Large intestine (tissue), 3 donors: ENCODE measurements at regions not wholly inside any gene's neighbourhood (a gene's known extent, or its start where the extent isn't known, plus 50 kb on each side); places are given as distances from the start of the nearest gene placed in this dataset.

Experiments used
- DNase-seq, 2 donors: peaks; one replicate each; pipeline versions ENCODE4 v3.0.0 to v3.0.0-alpha.2; 2013
- H3K27ac ChIP-seq: one replicate; pipeline ENCODE4 v1.5.1; 2013; ENCODE audit warnings: low read length
- H3K27me3 ChIP-seq: 2 replicates; pipeline ENCODE4 v1.6.1; 2013; ENCODE audit warnings: low read length; ENCODE audit not compliant: control insufficient read depth, insufficient read depth
- H3K36me3 ChIP-seq: 2 replicates; pipeline ENCODE4 v1.6.1; 2013; ENCODE audit warnings: low read length; ENCODE audit not compliant: control insufficient read depth, insufficient read depth
- H3K4me1 ChIP-seq: one replicate; pipeline ENCODE4 v1.6.1; 2013; ENCODE audit warnings: low read length; ENCODE audit not compliant: control insufficient read depth, insufficient read depth
- H3K4me3 ChIP-seq: one replicate; pipeline ENCODE4 v1.5.1; 2013; ENCODE audit warnings: low read length
- H3K9me3 ChIP-seq: one replicate; pipeline ENCODE4 v1.6.1; 2013; ENCODE audit warnings: mild to moderate bottlenecking, low read depth, low read length, moderate library complexity; ENCODE audit not compliant: control insufficient read depth
- WGBS: methylation state at CpG from one replicate; pipeline ENCODE4 v1.1.5; 2013; ENCODE audit warnings: low lambda C conversion rate; ENCODE audit not compliant: insufficient coverage; 5-methylcytosine and 5-hydroxymethylcytosine counted together

DNA sequence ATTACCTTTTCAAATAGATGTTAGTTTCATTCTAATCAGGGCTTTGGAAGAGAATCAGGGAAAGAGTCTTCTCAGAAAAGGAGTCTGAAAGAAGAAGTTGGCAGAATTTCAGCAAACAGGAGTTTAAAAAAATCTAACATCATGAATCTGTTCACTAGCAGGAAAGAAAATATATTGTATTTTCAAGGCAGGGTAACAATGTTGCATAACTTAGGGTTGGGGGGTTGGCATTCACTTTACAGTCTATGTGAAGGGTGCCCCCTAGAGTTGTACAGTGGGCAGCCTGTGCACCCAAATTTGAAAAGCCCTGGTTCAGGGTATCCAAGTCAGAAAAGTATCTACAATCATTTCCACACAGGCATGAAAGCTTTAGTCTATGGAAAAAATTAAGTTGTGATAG lies 348.4 kb upstream of the SLC30A5 start:
- H3K36me3 ChIP-seq: no peaks in the 10 kb centered on the region
- no peak overlapping the region for H3K27ac ChIP-seq
- no peaks in the 10 kb centered on the region for H3K4me1 ChIP-seq
- H3K9me3 ChIP-seq: no peaks in the 10 kb centered on the region
- H3K27me3 ChIP-seq: no peaks in the 10 kb centered on the region
- H3K4me3 ChIP-seq: no peak overlapping the region
- no peak for DNase-seq

- no peak overlapping the region for H3K4me3 ChIP-seq
- DNase-seq: no peak
- WGBS: 50% methylated on average over 2 of the region's 4 CpGs
- no peaks in the 10 kb centered on the region for H3K4me1 ChIP-seq
- H3K27ac ChIP-seq: no peak overlapping the region
- H3K9me3 ChIP-seq: no peaks in the 10 kb centered on the region
- no peaks in the 10 kb centered on the region for H3K27me3 ChIP-seq
- H3K36me3 ChIP-seq: no peaks in the 10 kb centered on the region
Measured at GRCh38 chr5:68746220-68746619, 347.6 kb upstream of the SLC30A5 start.

- 100% methylated on average over 3 of the region's 14 CpGs for WGBS
- H3K27ac ChIP-seq: no peak overlapping the region
- H3K9me3 ChIP-seq: no peaks in the 10 kb centered on the region
- DNase-seq: no peak
- H3K36me3 ChIP-seq: no peaks in the 10 kb centered on the region
- H3K4me1 ChIP-seq: no peaks in the 10 kb centered on the region
- H3K4me3 ChIP-seq: no peak overlapping the region
- no peaks in the 10 kb centered on the region for H3K27me3 ChIP-seq
Measured at GRCh38 chr5:68746643-68747420, 347.0 kb upstream of the SLC30A5 start.

DNA sequence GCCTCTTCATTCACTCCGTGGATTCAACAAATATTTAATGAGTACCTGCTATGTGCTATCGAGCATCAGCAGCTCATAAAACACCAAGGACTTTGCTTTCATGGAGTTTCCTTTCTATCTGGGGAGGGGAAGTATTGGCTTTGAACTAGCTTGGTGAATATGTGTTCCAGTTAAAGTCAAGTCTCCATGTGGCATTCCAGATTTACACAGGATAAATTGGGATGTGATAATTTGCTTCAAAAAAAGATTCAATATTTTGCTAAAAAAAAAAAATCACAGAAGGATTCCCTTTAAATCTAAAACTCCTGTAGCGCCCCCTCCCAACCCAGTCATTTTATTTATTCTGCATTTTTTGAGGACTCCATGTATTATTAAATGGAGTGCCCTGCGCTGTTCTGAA lies 346.3 kb upstream of the SLC30A5 start:
- no peaks in the 10 kb centered on the region for H3K9me3 ChIP-seq
- H3K36me3 ChIP-seq: no peaks in the 10 kb centered on the region
- 100% methylated on average over 2 of the region's 4 CpGs for WGBS
- no peaks in the 10 kb centered on the region for H3K4me1 ChIP-seq
- no peak for DNase-seq
- H3K27ac ChIP-seq: no peak overlapping the region
- no peaks in the 10 kb centered on the region for H3K27me3 ChIP-seq
- H3K4me3 ChIP-seq: no peak overlapping the region

GRCh38 chr5:68748101-68748500 lies 345.7 kb upstream of the SLC30A5 start:
- Histone ChIP-seq H3K4me3 (no peak overlapping the region), H3K9me3 (no peaks in the 10 kb centered on the region), H3K4me1 (no peaks in the 10 kb centered on the region), H3K36me3 (no peaks in the 10 kb centered on the region), H3K27ac (no peak overlapping the region), H3K27me3 (no peaks in the 10 kb centered on the region)
- WGBS: 100% methylated on average over 1 of the region's 3 CpGs
- no peak for DNase-seq

- Histone ChIP-seq H3K36me3 (no peaks in the 10 kb centered on the region), H3K4me3 (no peak overlapping the region), H3K4me1 (no peaks in the 10 kb centered on the region), H3K27me3 (no peaks in the 10 kb centered on the region), H3K27ac (no peak overlapping the region), H3K9me3 (no peaks in the 10 kb centered on the region)
- no peak for DNase-seq
- no CpG with 5 or more reads among the region's 2 CpGs for WGBS
Measured at GRCh38 chr5:68749077-68749476, 344.7 kb upstream of the SLC30A5 start.

DNA sequence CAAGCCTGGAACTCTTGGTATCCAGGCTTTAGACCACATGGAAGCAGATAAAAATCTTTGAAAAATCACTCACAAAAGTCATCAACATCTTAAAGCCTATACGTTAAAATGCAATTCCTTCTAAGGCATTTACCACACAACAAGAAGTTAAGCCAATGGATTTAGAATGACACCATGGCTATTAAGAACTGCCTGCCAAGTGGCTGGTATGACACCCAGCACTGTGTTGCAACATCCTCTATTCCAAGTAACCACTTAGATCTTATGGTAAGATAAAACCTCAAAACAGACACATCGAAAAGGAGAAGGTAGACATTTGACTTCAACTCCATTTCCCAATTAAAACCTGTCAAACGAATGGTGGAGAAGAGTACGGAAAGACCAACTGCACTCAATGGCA lies 344.2 kb upstream of the SLC30A5 start:
- no peaks in the 10 kb centered on the region for H3K4me1 ChIP-seq
- WGBS: 94% methylated on average over 2 of the region's 4 CpGs
- DNase-seq: no peak
- H3K4me3 ChIP-seq: no peak overlapping the region
- no peaks in the 10 kb centered on the region for H3K9me3 ChIP-seq
- no peak overlapping the region for H3K27ac ChIP-seq
- no peaks in the 10 kb centered on the region for H3K36me3 ChIP-seq
- H3K27me3 ChIP-seq: no peaks in the 10 kb centered on the region

GRCh38 chr5:68751661-68752060 lies 342.2 kb upstream of the SLC30A5 start:
- no peaks in the 10 kb centered on the region for H3K9me3 ChIP-seq
- no peak overlapping the region for H3K27ac ChIP-seq
- no peak for DNase-seq
- no peak overlapping the region for H3K4me3 ChIP-seq
- H3K4me1 ChIP-seq: no peaks in the 10 kb centered on the region
- H3K27me3 ChIP-seq: no peaks in the 10 kb centered on the region
- no peaks in the 10 kb centered on the region for H3K36me3 ChIP-seq
- 100% methylated on average over 1 of the region's 3 CpGs for WGBS

DNA sequence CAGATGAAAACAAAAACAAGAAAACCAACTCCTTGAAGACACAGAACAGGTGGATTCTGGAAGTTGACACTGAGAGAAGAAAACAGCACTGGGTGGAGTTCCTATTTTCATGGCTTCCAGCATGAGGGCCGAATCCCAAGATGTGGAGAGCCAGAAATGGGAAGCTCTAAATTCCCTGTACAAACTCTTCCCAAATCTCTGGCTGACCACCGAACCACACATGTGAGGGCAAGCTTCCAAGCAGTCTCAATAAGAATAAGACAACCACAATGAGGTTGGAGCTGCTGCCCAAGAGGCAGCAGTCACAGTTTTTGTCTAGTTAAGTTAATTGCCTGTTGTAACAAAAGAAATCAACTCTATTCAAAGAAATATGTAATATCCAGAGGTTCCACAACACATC lies 339.3 kb upstream of the SLC30A5 start:
- H3K27me3 ChIP-seq: no peaks in the 10 kb centered on the region
- no peak for DNase-seq
- no CpG with 5 or more reads among the region's 2 CpGs for WGBS
- no peak overlapping the region for H3K27ac ChIP-seq
- no peaks in the 10 kb centered on the region for H3K9me3 ChIP-seq
- peaks cover 6% of the 10 kb centered on the region for H3K4me1 ChIP-seq
- H3K4me3 ChIP-seq: no peak overlapping the region
- no peaks in the 10 kb centered on the region for H3K36me3 ChIP-seq

DNA sequence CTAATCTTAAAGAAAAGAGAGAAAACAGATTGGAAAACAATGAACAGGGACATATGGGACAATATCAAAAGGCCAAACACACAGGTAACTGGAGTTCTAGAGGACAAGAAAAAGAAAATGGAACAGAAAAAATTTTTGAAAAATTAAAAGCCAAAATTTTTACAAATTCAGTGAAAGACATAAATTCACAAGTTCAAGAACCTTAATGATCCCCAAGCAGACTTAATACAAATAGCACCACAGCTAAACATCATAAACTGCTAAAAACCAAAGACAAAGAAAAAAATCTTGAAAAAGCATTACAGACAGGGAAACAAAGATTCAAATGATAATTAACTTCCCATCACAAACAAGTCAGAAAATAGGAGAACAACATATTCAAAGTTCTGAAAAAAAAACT lies 338.5 kb upstream of the SLC30A5 start:
- DNase-seq: no peak
- H3K9me3 ChIP-seq: no peaks in the 10 kb centered on the region
- H3K27me3 ChIP-seq: no peaks in the 10 kb centered on the region

DNA sequence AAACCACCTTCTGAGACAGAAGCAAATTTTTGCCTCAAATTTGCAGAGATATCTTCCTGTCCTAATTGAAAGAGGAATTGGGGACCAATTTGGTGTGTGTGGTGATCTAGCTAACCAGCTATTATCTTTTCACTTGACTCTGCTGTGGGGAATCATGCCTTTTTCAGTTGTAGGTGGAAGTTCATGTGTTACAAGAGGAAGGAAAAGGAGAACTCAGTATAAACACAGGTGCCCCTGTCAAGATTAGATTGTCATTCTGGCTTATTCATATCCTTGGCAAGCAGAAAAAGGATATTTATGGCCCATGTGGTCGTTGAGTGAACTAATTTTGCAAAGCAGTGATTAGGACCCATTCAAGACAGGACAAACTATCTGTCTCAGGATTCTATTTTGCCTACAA lies 336.8 kb upstream of the SLC30A5 start:
- H3K4me1 ChIP-seq: peaks cover 6% of the 10 kb centered on the region
- no peak overlapping the region for H3K27ac ChIP-seq
- no CpG with 5 or more reads among the region's 1 CpG for WGBS
- no peaks in the 10 kb centered on the region for H3K27me3 ChIP-seq
- no peak for DNase-seq
- no peak overlapping the region for H3K4me3 ChIP-seq
- no peaks in the 10 kb centered on the region for H3K36me3 ChIP-seq
- H3K9me3 ChIP-seq: no peaks in the 10 kb centered on the region

More for the DNA sequence above, 338.5 kb upstream of the SLC30A5 start:
- no peaks in the 10 kb centered on the region for H3K36me3 ChIP-seq
- H3K4me3 ChIP-seq: no peak overlapping the region
- H3K27ac ChIP-seq: no peak overlapping the region
- peaks cover 6% of the 10 kb centered on the region for H3K4me1 ChIP-seq
